ENCODE measurements at regions not wholly inside any gene's neighbourhood (a gene's known extent, or its start where the extent isn't known, plus 50 kb on each side); places are given as distances from the start of the nearest gene placed in this dataset.

GRCh38 chr9:85213650-85214607, 527.8 kb downstream of the AGTPBP1 start:
- H3K27ac Mint-ChIP-seq (ENCODE audit: unreplicated experiment), result no peak overlapping the region
- no peak for DNase-seq
- peaks cover 3% of the 10 kb centered on the region for H3K9me3 Mint-ChIP-seq (ENCODE audit: unreplicated experiment)
- H3K4me3 Mint-ChIP-seq (ENCODE audit: unreplicated experiment), result no peak overlapping the region
- no peak for TF ChIP-seq CTCF (IDR thresholded peaks at IDR 0.05; ENCODE audit: partially characterized antibody, unreplicated experiment)
- peaks cover 6% of the 10 kb centered on the region for H3K4me1 Mint-ChIP-seq (ENCODE audit: low read depth, unreplicated experiment)
- H3K36me3 Mint-ChIP-seq (ENCODE audit: unreplicated experiment), result no peaks in the 10 kb centered on the region
- H3K27me3 Mint-ChIP-seq (ENCODE audit: unreplicated experiment), result peaks cover 3% of the 10 kb centered on the region

- DNase-seq, result no peak
- peaks cover 3% of the 10 kb centered on the region for H3K9me3 Mint-ChIP-seq (ENCODE audit: unreplicated experiment)
- H3K36me3 Mint-ChIP-seq (ENCODE audit: unreplicated experiment), result no peaks in the 10 kb centered on the region
- H3K4me1 Mint-ChIP-seq (ENCODE audit: low read depth, unreplicated experiment), result peaks cover 6% of the 10 kb centered on the region
- no peak for TF ChIP-seq CTCF (IDR thresholded peaks at IDR 0.05; ENCODE audit: partially characterized antibody, unreplicated experiment)
- peaks cover 3% of the 10 kb centered on the region for H3K27me3 Mint-ChIP-seq (ENCODE audit: unreplicated experiment)
- no peak overlapping the region for H3K4me3 Mint-ChIP-seq (ENCODE audit: unreplicated experiment)
- no peak overlapping the region for H3K27ac Mint-ChIP-seq (ENCODE audit: unreplicated experiment)
Measured at GRCh38 chr9:85212887-85213286, 528.9 kb downstream of the AGTPBP1 start.

- no peak overlapping the region for H3K4me3 Mint-ChIP-seq (ENCODE audit: unreplicated experiment)
- peaks cover 3% of the 10 kb centered on the region for H3K27me3 Mint-ChIP-seq (ENCODE audit: unreplicated experiment)
- no peak for DNase-seq
- no peak for TF ChIP-seq CTCF (IDR thresholded peaks at IDR 0.05; ENCODE audit: partially characterized antibody, unreplicated experiment)
- no peaks in the 10 kb centered on the region for H3K36me3 Mint-ChIP-seq (ENCODE audit: unreplicated experiment)
- H3K9me3 Mint-ChIP-seq (ENCODE audit: unreplicated experiment), result peaks cover 7% of the 10 kb centered on the region
- peaks cover 6% of the 10 kb centered on the region for H3K4me1 Mint-ChIP-seq (ENCODE audit: low read depth, unreplicated experiment)
- no peak overlapping the region for H3K27ac Mint-ChIP-seq (ENCODE audit: unreplicated experiment)
Measured at GRCh38 chr9:85212209-85212608, 529.5 kb downstream of the AGTPBP1 start.

- TF ChIP-seq CTCF (IDR thresholded peaks at IDR 0.05; ENCODE audit: partially characterized antibody, unreplicated experiment), result no peak
- H3K27ac Mint-ChIP-seq (ENCODE audit: unreplicated experiment), result no peak overlapping the region
Measured at GRCh38 chr9:85208666-85209065, 533.1 kb downstream of the AGTPBP1 start.

GRCh38 chr9:85204176-85204575, 534.6 kb downstream of the NTRK2 start:
- no peak for TF ChIP-seq CTCF (IDR thresholded peaks at IDR 0.05; ENCODE audit: partially characterized antibody, unreplicated experiment)
- Mint-ChIP-seq H3K4me1 (ENCODE audit: low read depth, unreplicated experiment) (peaks cover 2% of the 10 kb centered on the region), H3K27me3 (ENCODE audit: unreplicated experiment) (peaks cover 3% of the 10 kb centered on the region), H3K9me3 (ENCODE audit: unreplicated experiment) (peaks cover 4% of the 10 kb centered on the region), H3K4me3 (ENCODE audit: unreplicated experiment) (no peak overlapping the region), H3K27ac (ENCODE audit: unreplicated experiment) (no peak overlapping the region), H3K36me3 (ENCODE audit: unreplicated experiment) (no peaks in the 10 kb centered on the region)
- DNase-seq, result no peak

More at GRCh38 chr9:85208666-85209065, 533.1 kb downstream of the AGTPBP1 start:
- Mint-ChIP-seq H3K36me3 (ENCODE audit: unreplicated experiment) (no peaks in the 10 kb centered on the region), H3K4me3 (ENCODE audit: unreplicated experiment) (no peak overlapping the region), H3K4me1 (ENCODE audit: low read depth, unreplicated experiment) (peaks cover 6% of the 10 kb centered on the region), H3K9me3 (ENCODE audit: unreplicated experiment) (peaks cover 4% of the 10 kb centered on the region), H3K27me3 (ENCODE audit: unreplicated experiment) (peaks cover 3% of the 10 kb centered on the region)
- DNase-seq, result no peak

Measured in glutamatergic neuron (in vitro differentiated cells).